Endodermal cell (in vitro differentiated cells): ENCODE measurements at regions not wholly inside any gene's neighbourhood (a gene's known extent, or its start where the extent isn't known, plus 50 kb on each side); places are given as distances from the start of the nearest gene placed in this dataset.

ENCODE experiments used
- DNase-seq: peaks from one replicate; pipeline ENCODE4 v3.0.0-alpha.2; 2017
- H3K27ac ChIP-seq: 2 replicates; pipeline ENCODE4 v1.5.1; 2013; ENCODE audit warnings: mild to moderate bottlenecking, low read depth, low read length, moderate library complexity
- H3K27me3 ChIP-seq: 2 replicates; pipeline ENCODE4 v1.6.1; 2013; ENCODE audit warnings: mild to moderate bottlenecking, low read length, moderate library complexity; ENCODE audit not compliant: insufficient read depth, control insufficient read depth, poor library complexity, severe bottlenecking
- H3K36me3 ChIP-seq: 2 replicates; pipeline ENCODE4 v1.7.0; 2013; ENCODE audit warnings: mild to moderate bottlenecking, low read length, moderate library complexity; ENCODE audit not compliant: control insufficient read depth, insufficient read depth
- H3K4me1 ChIP-seq: one replicate; pipeline ENCODE4 v1.7.0; 2013; ENCODE audit warnings: low read length; ENCODE audit not compliant: control insufficient read depth, insufficient read depth
- H3K4me3 ChIP-seq: 2 replicates; pipeline ENCODE4 v1.5.1; 2013; ENCODE audit warnings: mild to moderate bottlenecking, low read length, moderate library complexity
- H3K9ac ChIP-seq: 2 replicates; pipeline ENCODE4 v1.6.1; 2013; ENCODE audit warnings: mild to moderate bottlenecking, low read length, moderate library complexity; ENCODE audit not compliant: poor library complexity, severe bottlenecking; ENCODE audit errors: extremely low read depth
- H3K9me3 ChIP-seq: 2 replicates; pipeline ENCODE4 v1.6.1; 2013; ENCODE audit warnings: mild to moderate bottlenecking, low read length, moderate library complexity; ENCODE audit not compliant: control insufficient read depth
- H3K27ac Mint-ChIP-seq: 2 replicates; pipeline ENCODE4 v1.8.0; 2020; ENCODE audit warnings: mixed read lengths
- H3K27me3 Mint-ChIP-seq: 2 replicates; pipeline ENCODE4 v1.8.0; 2021; ENCODE audit warnings: mild to moderate bottlenecking, mixed read lengths; ENCODE audit not compliant: insufficient read depth
- H3K36me3 Mint-ChIP-seq: 2 replicates; pipeline ENCODE4 v1.8.0; 2020; ENCODE audit warnings: low read depth, mixed read lengths
- H3K4me1 Mint-ChIP-seq: 2 replicates; pipeline ENCODE4 v1.8.0; 2020; ENCODE audit warnings: mixed read lengths
- H3K4me3 Mint-ChIP-seq: 2 replicates; pipeline ENCODE4 v1.8.0; 2020; ENCODE audit warnings: mild to moderate bottlenecking, moderate library complexity, mixed read lengths
- H3K9me3 Mint-ChIP-seq: 2 replicates; pipeline ENCODE4 v1.8.0; 2020; ENCODE audit warnings: mild to moderate bottlenecking, mixed read lengths
- CTCF ChIP-seq: fragments of 200-600 bp; sonication (generic); conservative IDR thresholded peaks from 2 replicates; pipeline ENCODE4 v1.5.0; 2021; ENCODE audit warnings: antibody characterized with exemption, mild to moderate bottlenecking
- WGBS, 2 experiments: methylation state at CpG; one replicate each; pipeline versions ENCODE4 v1.1.5 to v1.1.7; 2013; ENCODE audit warnings: missing lambda C conversion rate in 2 of 2, mixed read lengths in 1 of 2; ENCODE audit not compliant: insufficient coverage in 1 of 2, insufficient read length in 1 of 2; 5-methylcytosine and 5-hydroxymethylcytosine counted together

- H3K9me3 Mint-ChIP-seq = no peaks in the 10 kb centered on the region
- H3K27ac Mint-ChIP-seq = no peak overlapping the region
- 79 to 84% methylated on average over 2 to 3 of the region's 3 CpGs for WGBS, 2 experiments
- no peaks in the 10 kb centered on the region for H3K36me3 ChIP-seq
- H3K36me3 Mint-ChIP-seq = no peaks in the 10 kb centered on the region
- H3K4me3 Mint-ChIP-seq = no peak overlapping the region
- no peaks in the 10 kb centered on the region for H3K4me1 ChIP-seq
- H3K9ac ChIP-seq = no peak overlapping the region
- no peak for DNase-seq
- H3K4me1 Mint-ChIP-seq = no peaks in the 10 kb centered on the region
- H3K27ac ChIP-seq = no peak overlapping the region
- H3K27me3 ChIP-seq = no peaks in the 10 kb centered on the region
- H3K27me3 Mint-ChIP-seq = no peaks in the 10 kb centered on the region
- TF ChIP-seq CTCF = no peak
- no peaks in the 10 kb centered on the region for H3K9me3 ChIP-seq
- H3K4me3 ChIP-seq = no peak overlapping the region
Observed at GRCh38 chr17:71713846-71714245, 407.0 kb upstream of the SOX9 start.

GRCh38 chr17:71724339-71724738, 396.5 kb upstream of the SOX9 start:
- H3K9ac ChIP-seq = no peak overlapping the region
- H3K27me3 ChIP-seq = no peaks in the 10 kb centered on the region
- no peaks in the 10 kb centered on the region for H3K9me3 ChIP-seq
- H3K36me3 ChIP-seq = no peaks in the 10 kb centered on the region
- Mint-ChIP-seq H3K9me3 (no peaks in the 10 kb centered on the region), H3K27ac (no peak overlapping the region), H3K4me3 (no peak overlapping the region), H3K27me3 (no peaks in the 10 kb centered on the region), H3K36me3 (no peaks in the 10 kb centered on the region), H3K4me1 (no peaks in the 10 kb centered on the region)
- H3K27ac ChIP-seq = no peak overlapping the region
- DNase-seq = no peak
- H3K4me3 ChIP-seq = no peak overlapping the region
- no peaks in the 10 kb centered on the region for H3K4me1 ChIP-seq
- no peak for TF ChIP-seq CTCF
- WGBS, 2 experiments = 94 to 100% methylated on average over 2 of the region's 2 CpGs

- no peaks in the 10 kb centered on the region for H3K4me1 Mint-ChIP-seq
- no peaks in the 10 kb centered on the region for H3K27me3 Mint-ChIP-seq
- TF ChIP-seq CTCF = no peak
- no peaks in the 10 kb centered on the region for H3K36me3 Mint-ChIP-seq
- Histone ChIP-seq H3K27me3 (no peaks in the 10 kb centered on the region), H3K4me1 (no peaks in the 10 kb centered on the region), H3K36me3 (no peaks in the 10 kb centered on the region), H3K9ac (no peak overlapping the region), H3K27ac (no peak overlapping the region), H3K9me3 (no peaks in the 10 kb centered on the region), H3K4me3 (no peak overlapping the region)
- H3K9me3 Mint-ChIP-seq = no peaks in the 10 kb centered on the region
- H3K4me3 Mint-ChIP-seq = no peak overlapping the region
- DNase-seq = no peak
- H3K27ac Mint-ChIP-seq = no peak overlapping the region
- 93% methylated on average over 2 of the region's 3 CpGs; no CpG with 5 or more reads in 1 of the 2 experiments for WGBS, 2 experiments
Observed at GRCh38 chr17:71725811-71726210, 395.0 kb upstream of the SOX9 start.
